ENCODE measurements at regions not wholly inside any gene's neighbourhood (a gene's known extent, or its start where the extent isn't known, plus 50 kb on each side); places are given as distances from the start of the nearest gene placed in this dataset.

- no peak for DNase-seq
Observed at GRCh38 chr22:49582181-49582580, 245.5 kb downstream of the BRD1 start.

- no peak for DNase-seq
Observed at GRCh38 chr22:49580024-49580423, 247.6 kb downstream of the BRD1 start.

- DNase-seq: no peak
Observed at GRCh38 chr22:49577168-49578060, 250.3 kb downstream of the BRD1 start.

- no peak for DNase-seq
Observed at GRCh38 chr22:49576241-49577141, 251.2 kb downstream of the BRD1 start.

- no peak for DNase-seq
Observed at GRCh38 chr22:49575703-49576081, 252.0 kb downstream of the BRD1 start.

GRCh38 chr22:49574881-49575702, 252.6 kb downstream of the BRD1 start:
- no peak for DNase-seq

GRCh38 chr22:49574205-49574880, 253.3 kb downstream of the BRD1 start:
- DNase-seq: no peak

GRCh38 chr22:49573109-49573765, 254.4 kb downstream of the BRD1 start:
- no peak for DNase-seq

GRCh38 chr22:49571326-49571725, 256.3 kb downstream of the BRD1 start:
- no peak for DNase-seq

- DNase-seq: no peak
Observed at GRCh38 chr22:49570032-49570848, 257.4 kb downstream of the BRD1 start.

GRCh38 chr22:49569286-49570031, 258.2 kb downstream of the BRD1 start:
- DNase-seq: no peak

- no peak for DNase-seq
Observed at GRCh38 chr22:49568751-49569285, 258.9 kb downstream of the BRD1 start.

GRCh38 chr22:49567899-49568750, 259.5 kb downstream of the BRD1 start:
- no peak for DNase-seq

GRCh38 chr22:49566693-49567092, 261.0 kb downstream of the BRD1 start:
- DNase-seq: peak; percentile 30

GRCh38 chr22:49566141-49566541, 261.5 kb downstream of the BRD1 start:
- no peak for DNase-seq

- DNase-seq: no peak
Observed at GRCh38 chr22:49565516-49565855, 262.2 kb downstream of the BRD1 start.

- DNase-seq: no peak
Observed at GRCh38 chr22:49564666-49565515, 262.8 kb downstream of the BRD1 start.

GRCh38 chr22:49564054-49564453, 263.6 kb downstream of the BRD1 start:
- DNase-seq: no peak

All from hematopoietic multipotent progenitor cell treated with erythropoietin and hydrocortisone succinate and interleukin-3 and kit ligand, for 4 days (in vitro differentiated cells).